ENCODE measurements at regions not wholly inside any gene's neighbourhood (a gene's known extent, or its start where the extent isn't known, plus 50 kb on each side); places are given as distances from the start of the nearest gene placed in this dataset.

- TF ChIP-seq CTCF (conservative IDR thresholded peaks at IDR 0.05; ENCODE audit: low read depth, low read length) (no peak), EZH2 (IDR thresholded peaks at IDR 0.05; ENCODE audit: borderline replicate concordance, low read depth, low read length, poor library complexity, severe bottlenecking) (no peak)
Observed at GRCh38 chr9:82682431-82682830, 380.5 kb downstream of the RASEF start.

All from A673 (cell line).